Fibroblast of the conjunctiva (primary cell): ENCODE measurements at regions not wholly inside any gene's neighbourhood (a gene's known extent, or its start where the extent isn't known, plus 50 kb on each side); places are given as distances from the start of the nearest gene placed in this dataset.
"Not testable (repeated sequence)": the region's sequence is repeated elsewhere in the genome, so short reads cannot be mapped to it uniquely, and the experiment has no call there.

Experiments
- DNase-seq: peaks from one replicate; pipeline ENCODE4 v3.0.0-alpha.2; 2010; ENCODE audit warnings: low read depth

DNA sequence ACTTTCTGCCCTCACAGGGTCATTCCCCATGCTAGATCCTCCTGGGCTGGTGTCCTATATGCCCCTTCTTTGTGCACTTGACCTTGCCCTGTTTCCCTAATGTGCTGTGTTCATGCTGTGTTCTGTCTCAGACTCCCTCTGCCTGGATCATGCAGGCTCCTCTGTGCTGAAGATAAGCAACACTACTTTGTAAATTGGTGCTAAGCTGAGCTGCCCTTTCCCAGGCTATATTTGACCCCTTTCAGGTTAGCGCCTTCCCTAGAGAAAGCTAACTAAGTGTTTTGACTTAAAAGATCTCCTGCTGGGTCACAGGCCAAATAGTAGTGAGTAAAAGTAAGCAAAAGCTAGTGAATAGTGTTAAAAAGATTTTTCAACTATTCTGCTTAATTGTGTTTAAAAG lies 257.2 kb upstream of the RGPD4 start:
- DNase-seq = no peak

DNA sequence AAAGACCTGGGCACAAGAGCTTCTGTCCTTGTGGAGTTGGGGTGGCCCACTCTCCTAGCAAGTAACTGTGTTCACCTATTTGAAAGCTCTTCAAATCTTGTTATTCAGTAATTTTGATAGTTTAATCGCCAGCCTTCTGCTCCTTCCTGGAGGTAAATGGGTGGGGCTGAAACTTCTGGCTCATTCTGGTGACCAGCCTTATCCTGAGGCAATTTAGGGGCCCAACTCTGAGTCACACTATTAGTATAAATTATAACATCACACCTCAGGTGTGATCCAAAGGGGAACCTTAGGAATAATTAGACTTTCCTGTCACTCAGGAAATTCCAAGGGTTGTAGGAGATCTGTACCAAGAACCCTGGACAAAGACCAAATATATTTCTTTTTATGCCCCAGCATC lies 255.8 kb upstream of the RGPD4 start:
- no peak for DNase-seq

DNA sequence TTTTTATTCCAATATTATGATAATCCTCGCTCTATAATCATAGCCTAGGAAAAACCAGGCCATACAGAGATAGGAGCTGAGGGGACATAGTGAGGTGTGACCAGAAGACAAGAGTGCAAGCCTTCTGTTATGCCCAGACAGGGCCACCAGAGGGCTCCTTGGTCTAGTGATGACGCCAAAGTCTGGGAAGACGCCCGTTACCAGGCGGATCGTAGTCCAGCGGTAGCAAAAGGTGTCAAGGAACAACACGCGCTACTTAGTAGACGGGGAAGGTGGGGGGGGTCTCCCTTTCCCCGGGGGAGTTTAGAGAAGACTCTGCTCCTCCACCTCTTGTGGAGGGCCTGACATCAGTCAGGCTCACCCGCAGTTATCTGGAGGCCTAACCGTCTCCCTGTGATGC lies 253.8 kb upstream of the RGPD4 start:
- DNase-seq = not testable (repeated sequence)

DNA sequence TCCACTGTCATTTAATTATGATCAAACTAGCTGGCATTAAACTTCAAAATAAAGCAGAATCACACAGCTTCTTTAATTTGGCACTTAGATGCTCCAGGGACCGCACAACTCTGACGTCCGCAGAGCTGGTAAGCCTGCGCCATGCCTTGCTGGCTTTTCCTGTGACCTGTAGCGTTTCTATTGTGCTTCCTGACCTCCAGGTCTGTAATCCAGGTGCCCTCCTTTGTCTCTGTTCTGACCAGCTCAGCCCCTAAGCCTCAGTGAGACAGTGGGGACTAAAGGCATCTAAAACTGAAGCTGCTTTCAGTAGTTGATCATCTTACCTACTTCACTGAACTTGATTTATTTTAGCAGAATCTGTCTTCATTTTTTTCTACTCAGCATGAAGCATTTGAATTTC lies 249.7 kb upstream of the RGPD4 start:
- DNase-seq = no peak

DNA sequence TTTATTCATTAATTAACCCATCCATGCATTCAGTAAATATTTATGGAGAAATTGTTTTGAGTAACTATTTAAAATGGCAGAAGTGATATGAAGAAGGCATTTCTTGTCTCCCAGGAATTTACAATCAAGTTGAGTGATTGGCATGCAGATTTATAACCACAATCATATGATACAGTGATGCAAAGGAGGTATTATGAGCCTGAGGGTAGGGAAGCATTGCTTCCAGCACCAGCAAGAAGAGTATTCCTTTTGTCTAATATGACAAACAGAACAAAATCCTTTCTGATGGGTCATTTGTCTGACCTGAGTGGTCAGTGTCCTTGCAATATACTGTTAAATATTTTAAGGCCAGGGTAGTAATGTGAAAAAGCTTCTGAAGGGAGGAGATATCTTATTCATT lies 244.2 kb upstream of the RGPD4 start:
- DNase-seq = no peak

DNA sequence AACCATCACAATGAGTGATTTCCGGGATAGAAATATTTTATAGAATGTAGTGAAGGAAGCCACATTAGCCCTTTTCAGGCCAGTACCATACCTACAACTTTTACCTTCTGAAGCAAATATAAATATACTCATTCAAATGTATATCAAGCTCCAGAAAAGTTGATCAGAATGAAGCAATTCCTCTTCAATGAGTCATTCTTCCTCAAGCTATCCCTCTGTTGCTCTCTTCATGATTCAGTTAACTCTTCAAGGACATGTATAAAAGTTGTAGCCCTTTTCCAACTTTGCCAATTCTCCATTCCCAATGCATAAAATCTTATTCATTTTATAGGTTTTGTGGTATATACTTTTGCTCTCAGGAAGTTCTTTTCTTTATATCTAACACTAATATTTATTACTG lies 242.1 kb upstream of the RGPD4 start:
- no peak for DNase-seq

DNA sequence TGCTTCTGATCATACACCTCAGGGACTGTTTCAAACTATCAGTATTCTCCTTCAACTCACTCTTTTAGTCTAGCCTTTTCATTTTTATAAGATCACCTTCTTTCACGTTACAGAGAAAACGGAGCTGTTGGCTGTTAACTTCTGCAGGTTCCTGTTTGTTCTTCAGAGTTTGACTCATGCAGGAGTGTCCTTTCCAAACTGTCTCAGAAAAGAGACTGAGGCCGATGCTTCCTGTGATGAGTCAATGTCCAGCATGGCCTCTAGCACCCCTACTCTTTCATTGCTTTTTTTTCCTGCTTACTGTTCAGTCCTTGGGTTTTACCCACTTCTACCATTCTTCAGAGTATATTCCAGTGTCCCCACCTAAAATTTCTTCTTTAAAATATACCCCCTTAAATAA lies 240.8 kb upstream of the RGPD4 start:
- no peak for DNase-seq

DNA sequence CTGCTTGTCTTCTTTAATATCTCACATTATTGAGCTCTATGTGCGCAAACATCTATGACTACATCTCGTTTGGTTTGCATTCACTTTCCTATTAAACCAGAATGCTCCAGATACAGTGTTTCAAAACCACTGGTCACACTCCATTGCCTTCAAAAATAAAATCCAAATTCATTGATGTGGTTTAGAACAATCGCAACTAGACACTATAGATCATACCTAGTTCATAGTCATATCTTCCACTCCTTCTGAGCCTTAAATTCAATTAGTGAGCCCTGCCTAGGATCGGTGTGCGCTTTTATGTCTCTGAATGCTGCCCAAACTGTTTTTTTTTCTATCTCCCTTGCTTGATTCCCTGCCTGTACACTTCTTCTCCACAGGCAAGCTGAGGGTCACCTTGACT lies 238.5 kb upstream of the RGPD4 start:
- DNase-seq = no peak

DNA sequence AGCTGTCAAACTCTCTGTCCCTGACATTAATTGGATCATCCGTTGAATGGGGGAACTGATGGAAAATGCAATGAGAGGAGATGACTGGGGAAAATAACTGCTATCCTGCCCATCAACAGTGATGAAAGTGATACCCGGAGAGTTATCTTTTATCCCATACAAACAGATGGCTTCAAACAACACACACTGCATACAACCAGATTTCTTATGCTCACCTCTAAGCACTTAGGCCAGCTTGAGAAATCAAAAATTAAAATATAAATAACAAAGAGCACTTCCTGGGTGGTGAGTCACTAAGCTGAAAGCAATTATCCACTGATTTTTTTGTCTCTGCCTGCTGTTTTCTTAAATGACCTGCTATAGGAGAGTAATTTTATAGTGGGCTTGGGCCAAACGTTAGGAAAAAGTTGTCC lies 237.6 kb upstream of the RGPD4 start:
- DNase-seq = no peak

DNA sequence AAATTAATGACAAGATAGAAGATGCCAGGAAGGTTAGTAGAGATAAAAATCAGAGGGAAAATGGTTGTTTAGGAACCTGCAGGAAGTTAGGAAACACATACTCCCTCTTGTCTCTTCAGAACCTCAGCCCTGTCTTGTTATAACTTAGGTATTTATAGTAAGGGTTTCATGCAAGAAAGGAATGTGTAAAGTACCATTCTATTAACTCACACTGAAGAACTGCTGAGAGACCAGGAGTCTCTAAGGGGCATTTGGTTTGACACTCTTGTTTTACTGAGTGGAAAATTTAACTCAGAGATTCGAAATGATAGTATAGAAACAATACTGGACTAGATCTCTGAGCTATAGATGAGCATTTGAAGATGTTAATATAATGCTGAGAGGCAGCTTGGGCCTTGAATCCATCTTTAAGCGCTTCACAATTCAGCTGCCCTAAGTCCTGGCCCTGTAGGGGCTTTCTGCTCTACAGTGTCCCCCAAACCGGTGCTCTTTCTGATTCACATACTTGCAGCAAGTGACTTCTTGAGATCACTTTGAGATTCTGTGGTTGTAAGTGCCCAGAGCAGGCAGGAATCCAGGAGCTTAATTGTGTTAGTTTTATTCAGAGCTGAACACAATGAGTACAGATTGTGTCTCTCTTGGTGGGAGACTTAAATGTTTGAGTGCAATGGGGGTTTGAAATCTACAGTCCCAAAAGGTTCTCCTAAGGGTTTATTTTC lies 235.0 kb upstream of the RGPD4 start:
- no peak for DNase-seq

DNA sequence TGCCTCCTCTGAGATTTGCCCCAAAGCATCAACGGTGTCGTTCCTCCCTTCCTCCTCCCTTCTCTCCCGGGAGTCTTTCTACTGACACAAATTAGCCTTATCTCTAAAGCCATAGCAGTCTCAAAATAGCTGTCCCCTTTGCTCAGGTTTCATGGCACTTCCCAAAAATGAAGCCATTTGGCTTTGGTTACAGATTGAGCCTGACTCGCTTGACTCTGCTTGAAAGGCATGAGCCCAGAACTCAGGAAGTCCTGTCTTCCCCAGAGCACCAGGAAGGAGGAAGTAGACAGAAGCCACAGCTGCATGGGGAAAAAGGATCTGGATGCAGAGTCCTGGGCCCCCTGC lies 234.4 kb upstream of the RGPD4 start:
- DNase-seq = no peak

DNA sequence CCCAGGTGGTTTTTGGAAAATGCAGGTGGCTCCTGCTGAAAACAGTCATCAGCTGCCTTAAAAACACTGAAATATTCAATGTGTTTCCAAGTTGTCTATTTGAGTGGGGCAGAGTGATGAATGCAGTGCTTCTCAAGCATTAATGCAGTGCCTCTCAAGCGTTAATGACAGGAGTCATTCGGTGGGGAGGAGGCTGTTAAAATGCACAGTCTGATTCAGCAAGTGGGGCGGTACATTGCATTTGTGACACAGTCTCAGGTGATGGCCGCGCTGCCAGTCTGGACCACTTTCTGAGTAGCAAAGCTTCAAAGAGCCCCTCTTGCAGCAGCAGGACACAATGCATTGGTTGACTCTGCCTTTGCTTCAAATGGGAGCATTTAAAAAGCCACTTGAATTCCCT lies 231.4 kb upstream of the RGPD4 start:
- DNase-seq = no peak

DNA sequence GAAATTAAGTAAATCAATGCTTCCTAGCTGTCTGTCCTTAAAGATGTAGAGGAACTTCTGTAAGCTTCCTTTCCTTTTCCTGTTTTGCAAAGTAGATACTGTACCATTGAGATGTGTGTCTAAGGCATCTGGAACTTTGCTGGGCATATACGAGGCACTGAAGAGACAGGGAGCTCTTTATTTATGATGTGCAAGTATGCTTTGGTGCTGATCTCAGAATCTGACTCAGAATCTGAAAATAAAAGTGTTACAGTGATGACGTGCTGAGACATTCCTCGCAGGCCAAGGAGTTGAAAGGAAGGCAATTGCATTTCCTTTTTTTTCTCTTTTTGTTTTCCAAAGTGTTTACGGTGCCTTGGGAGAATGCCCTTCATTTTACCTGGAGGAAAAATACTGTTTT lies 230.9 kb upstream of the RGPD4 start:
- no peak for DNase-seq

DNA sequence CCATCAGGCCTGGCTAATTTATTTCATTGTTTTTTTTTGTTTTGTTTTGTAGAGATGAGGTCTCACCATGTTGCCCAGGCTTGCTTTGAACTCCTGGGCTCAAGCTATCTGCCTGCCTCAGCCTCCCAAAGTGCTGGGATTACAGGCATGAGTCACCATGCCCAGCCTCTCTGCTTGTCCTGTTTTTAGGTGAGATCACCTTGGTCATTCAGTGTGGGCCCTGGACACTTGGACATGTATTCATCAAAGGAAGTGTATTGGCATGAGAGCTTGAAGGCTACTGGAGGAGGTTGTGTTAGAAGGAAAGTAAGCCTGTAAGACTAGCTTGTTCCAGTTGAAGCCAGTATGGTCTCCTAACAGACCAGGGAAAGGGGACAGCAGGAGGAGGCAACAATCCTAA lies 229.2 kb upstream of the RGPD4 start:
- no peak for DNase-seq

DNA sequence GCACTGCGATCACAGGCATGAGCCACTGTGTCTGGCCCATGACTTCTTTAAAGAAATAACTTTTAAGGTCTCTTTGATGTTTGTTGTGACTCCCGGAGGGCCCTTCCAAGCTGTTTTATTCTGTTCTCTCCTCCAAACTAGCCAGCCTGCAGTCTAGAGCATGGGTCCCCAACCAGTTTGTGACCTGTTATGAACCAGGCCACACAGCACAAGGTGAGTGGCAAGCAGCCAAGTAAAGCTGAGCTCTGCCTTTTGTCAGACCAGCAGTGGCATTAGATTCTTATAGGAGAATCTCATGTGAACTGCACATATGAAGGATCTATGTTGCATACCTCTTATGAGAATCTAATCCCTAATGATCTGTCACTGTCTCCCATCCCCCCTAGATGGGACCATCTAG lies 223.9 kb upstream of the RGPD4 start:
- DNase-seq = no peak

DNA sequence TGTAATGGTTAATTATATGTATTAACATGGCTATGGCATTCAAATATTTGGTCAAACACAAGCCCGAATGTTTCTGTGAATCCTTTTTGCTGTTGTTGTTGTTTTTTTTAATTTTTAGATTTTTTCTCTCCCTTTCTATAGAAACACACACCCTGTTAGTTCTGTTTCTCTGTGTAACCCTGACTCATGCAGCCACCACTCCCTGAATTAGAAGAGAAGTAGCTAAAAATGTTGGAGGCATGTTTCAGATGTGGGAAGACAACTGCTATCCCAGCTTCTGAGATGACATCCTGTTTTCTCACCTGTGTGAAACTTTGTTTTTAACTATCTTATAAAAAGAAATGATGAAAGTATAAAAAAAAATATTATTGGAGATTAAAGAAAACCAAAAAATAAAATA lies 219.6 kb upstream of the RGPD4 start:
- no peak for DNase-seq

DNA sequence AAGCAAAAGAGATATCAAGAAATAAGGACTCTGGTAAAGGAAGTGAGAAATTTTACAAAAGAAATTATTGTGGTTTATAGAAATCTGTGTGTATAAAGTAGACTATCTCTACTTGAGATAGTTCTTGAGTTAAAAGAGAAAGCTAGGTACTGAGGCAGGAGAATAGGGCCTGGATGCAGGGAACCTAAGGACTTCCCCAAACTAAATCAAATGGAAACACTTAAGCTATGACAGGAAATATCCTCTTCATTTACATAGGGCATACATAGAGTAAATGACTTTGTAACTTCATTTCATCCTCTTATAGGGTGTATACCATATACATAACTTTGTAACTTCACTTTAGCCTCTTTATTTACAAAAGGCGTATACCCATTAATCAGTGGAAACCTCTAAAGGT lies 219.2 kb upstream of the RGPD4 start:
- no peak for DNase-seq

DNA sequence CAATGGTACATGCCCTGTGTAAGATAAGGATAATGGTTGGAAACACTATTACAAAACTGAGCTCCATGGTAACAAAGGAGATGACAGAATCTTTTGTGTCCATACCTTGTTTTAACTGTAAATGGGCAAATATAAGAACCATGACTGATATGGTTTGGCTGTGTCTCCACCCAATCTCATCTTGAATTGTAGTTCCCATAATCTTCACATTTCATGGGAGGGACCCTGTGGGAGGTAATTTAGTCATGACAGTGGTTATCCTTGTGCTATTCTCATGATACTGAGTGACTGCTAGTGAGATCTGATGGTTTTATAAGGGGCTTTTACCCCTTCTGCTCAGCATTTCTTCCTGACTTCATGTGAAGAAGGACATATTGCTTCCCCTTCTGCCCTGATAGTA lies 211.7 kb upstream of the RGPD4 start:
- no peak for DNase-seq

DNA sequence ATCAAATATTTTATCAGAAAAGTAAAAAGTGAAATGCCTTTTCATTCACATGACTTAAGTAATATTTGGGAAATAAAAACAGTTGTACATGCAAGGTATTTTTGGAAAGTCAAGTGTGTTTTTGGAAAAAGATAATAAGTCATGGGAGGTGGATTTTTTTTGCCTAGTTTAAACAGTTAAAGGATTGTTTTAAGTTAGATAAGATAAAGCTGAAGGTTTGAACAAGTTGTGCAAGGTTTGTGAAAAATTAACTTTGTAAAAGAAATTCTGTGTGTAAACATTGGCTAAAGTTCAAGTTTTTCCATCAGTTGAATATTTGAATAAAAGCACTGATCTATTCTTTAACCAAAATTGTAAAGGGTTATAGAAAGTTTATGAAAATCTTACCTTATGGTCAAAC lies 207.9 kb upstream of the RGPD4 start:
- no peak for DNase-seq

DNA sequence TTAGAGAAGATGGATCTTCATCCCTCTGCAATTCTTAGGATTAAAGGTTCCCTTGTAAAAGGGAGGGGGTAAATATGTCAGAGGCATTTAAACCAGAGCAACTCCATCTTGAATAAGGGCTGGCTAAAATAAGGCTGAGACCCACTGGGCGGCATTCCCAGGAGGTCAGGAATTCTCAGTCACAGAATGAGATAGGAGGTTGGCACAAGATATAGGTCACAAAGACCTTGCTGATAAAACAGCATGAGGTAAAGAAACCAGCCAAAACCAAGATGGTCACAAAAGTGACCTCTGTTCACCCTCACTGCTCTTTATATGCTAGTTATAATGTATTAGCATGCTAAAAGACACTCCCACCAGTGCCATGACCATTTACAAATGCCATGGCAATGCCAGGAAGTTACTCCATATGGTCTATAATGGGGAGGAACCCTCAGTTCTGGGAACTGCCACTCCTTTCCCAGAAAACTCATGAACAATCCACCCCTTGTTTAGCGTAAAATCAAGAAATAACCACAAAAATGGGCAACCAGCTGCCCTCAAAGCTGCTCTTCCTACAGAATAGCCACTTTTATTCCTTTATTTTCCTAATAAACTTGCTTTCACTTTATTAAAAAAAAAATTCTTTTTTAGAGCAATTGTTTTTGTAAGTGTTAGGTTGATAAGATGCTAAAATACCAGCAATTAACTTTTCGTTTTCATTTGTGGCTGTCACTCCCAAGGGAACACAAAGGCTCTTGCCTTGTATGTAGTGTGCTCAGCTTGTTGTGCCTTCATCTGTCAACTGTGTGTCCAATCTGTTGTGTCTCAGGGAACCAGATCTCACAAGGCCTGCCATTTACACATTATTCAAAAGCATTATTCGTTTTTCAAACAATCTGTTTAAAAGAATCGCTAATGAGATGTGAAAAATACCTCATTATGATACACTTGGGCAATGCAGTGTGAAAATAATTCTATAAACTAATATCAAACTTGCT lies 205.2 kb upstream of the RGPD4 start:
- DNase-seq = no peak

DNA sequence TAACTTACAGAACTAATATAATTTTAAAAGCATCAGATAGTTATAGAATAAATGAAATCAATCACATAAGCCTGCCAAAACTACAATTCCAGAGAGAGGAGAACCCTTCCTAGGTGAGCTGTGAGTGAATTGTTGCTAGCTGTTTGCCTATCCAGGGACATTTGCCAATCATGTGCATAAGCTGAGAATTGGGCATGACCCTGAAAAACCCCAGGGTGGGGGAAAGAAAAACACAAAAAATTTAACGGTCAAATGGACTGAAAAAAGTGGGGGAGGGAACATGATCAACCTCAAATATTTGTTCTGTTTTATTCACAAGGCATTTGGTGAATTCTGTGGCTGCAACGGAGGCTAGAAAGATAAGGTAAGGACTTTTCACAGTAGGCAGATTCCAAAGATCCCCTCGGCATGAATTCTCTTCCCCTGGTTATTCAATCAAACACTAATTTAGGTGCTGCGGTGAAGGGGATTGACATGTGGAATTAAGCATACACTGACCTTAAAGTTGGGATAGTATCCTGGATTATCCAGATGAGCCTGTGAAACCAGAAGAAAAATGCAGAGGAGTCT lies 203.9 kb upstream of the RGPD4 start:
- no peak for DNase-seq

DNA sequence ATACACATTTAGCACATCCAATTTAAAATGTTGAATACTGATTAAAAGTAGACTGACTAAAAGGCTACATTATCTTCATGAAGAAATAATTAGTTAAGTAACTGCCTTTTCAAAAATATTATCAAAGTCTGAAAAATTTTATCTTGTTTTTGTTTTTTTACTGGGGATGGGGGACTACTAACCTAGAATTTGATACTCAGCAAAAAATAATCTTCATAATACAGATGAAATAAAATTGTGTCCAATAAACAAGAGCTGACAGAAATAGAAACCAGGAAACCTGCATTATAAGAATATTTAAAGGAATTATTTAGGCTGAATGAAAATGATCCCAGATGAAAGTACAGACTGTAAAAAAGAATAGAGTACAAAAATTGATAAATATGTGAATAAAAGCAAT lies 200.7 kb upstream of the RGPD4 start:
- DNase-seq = no peak

DNA sequence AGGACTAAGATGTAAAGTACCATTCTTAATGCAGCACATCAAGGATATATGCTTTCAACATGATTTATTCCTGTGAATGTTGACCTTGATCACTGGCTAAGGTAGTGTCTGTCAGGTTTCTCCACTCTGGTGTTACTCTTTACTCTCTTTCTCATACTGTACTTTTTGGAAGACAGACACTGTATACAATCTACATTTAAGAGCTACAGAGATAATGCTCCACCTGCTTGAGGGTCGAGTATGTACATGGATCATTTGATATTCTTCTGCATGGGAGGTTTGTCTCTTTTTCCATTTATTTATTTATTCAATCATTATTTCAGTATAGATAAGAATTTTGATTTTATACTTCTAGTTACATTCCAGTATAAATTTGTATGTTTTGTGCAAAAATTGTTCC lies 199.5 kb upstream of the RGPD4 start:
- no peak for DNase-seq
